Hematopoietic multipotent progenitor cell treated with erythropoietin and hydrocortisone succinate and interleukin-3 and kit ligand, for 17 days (in vitro differentiated cells): ENCODE measurements at regions not wholly inside any gene's neighbourhood (a gene's known extent, or its start where the extent isn't known, plus 50 kb on each side); places are given as distances from the start of the nearest gene placed in this dataset.

Experiments used
- DNase-seq: peaks from one replicate; pipeline ENCODE4 v3.0.0-alpha.2; 2015; ENCODE audit warnings: low spot score

DNA sequence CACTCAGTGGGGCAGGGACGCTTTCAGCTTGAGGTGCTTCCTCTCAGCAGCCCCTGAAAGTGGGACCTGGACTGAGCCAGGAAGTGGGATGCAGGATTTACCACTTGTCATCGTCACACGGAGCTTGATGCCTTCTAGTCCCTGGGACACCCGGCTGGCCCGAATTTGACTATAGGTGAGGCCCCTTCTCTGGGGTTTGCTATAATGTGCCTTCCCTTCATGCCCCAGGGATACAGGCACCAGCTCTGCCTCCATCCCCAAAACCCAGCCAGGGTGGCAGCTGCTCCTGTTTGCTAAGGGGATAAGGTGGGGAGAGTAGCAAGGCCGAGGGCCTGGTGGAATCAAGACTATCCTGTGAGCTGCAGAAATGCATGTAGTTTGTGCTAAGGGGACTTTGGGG lies 235.0 kb downstream of the GLRX3 start:
- no peak for DNase-seq

DNA sequence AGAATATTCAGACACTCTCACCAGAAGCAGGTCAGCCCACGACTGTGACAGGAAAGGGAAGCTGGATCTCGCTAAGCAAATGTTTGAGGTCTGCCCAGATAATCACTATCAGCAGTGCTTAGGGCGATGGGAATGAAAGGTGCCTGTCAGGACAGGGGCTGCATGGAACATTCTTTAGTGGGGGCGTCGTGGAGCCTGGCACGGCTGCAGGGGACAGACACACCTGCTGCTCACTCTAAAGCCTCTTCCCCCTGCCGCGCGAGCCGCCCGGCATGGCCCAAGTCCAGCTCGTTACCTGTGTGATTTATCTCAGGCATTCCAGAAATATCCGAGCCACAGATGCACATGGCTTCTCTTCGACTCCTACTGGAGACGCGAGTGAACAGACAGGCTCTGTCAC lies 235.5 kb downstream of the GLRX3 start:
- no peak for DNase-seq

DNA sequence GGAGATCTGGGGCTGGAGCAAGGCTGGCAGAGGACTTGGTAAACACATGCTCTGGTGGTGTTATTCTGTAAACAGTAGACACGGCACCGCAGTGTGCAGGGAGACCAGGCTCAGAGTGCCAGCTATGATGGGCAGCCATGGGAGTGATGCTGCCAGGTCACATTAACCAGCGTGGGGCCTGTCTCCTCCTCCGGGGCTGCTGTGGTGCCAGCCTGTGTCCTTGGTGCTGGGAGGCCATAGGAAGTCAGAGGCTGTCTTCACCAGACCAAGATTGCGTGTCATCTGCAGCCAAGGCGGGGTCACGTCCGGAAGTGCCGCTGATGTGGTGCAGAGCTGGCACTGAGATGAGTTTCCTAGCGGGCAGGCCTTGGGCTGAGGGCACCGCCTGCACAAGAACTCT lies 236.0 kb downstream of the GLRX3 start:
- DNase-seq, result no peak

DNA sequence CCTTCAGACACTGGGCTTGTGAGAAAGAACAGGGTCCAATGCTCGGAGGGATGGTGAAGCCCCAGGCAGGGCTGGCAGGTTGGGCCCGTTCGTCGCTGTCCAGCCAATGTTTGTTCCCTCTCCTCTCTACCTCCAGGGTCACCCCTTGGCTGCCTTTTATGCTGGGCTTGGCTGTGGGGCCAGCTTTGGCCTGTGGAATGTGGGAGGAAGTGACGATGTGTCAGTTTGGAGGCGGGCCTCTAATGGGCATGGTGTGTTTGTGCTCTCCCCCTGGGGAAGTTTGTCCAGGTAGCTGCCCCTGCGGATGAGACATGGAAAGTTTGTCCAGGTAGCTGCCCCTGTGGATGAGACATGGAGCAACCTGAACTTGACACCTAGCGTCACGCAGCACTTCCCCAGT lies 236.7 kb downstream of the GLRX3 start:
- DNase-seq, result no peak

GRCh38 chr10:130377986-130378540 lies 241.9 kb downstream of the GLRX3 start:
- no peak for DNase-seq

GRCh38 chr10:130378556-130379400 lies 242.6 kb downstream of the GLRX3 start:
- no peak for DNase-seq

- DNase-seq, result no peak
Measured at GRCh38 chr10:130380056-130380455, 243.9 kb downstream of the GLRX3 start.

- no peak for DNase-seq
Measured at GRCh38 chr10:130382031-130382430, 245.8 kb downstream of the GLRX3 start.

GRCh38 chr10:130387936-130388580 lies 251.9 kb downstream of the GLRX3 start:
- no peak for DNase-seq

GRCh38 chr10:130388746-130389145 lies 252.6 kb downstream of the GLRX3 start:
- no peak for DNase-seq

DNA sequence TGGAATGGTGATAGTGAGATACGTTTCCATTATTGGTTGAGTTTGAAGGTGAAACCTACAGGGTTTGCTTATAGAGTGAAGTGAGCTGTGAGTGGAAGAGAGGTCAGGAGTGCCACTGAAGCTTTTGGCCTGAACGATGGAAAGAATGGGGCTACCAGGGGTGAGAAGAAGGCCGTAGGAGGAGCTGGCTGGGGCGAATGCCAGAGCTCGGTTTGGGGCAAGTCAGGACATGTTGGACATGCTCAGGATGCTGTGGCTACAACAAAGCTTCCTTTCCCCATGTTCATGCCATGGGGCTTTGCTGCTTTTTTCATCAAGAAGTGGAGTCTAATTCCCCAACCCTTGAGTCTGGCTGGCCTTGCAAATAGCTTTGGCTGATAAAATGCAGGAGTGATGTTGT lies 253.7 kb downstream of the GLRX3 start:
- no peak for DNase-seq

- no peak for DNase-seq
Measured at GRCh38 chr10:130392031-130392430, 255.8 kb downstream of the GLRX3 start.

GRCh38 chr10:130393342-130393741 lies 257.2 kb downstream of the GLRX3 start:
- no peak for DNase-seq

- no peak for DNase-seq
Measured at GRCh38 chr10:130394832-130395231, 258.6 kb downstream of the GLRX3 start.

GRCh38 chr10:130395248-130395936 lies 259.2 kb downstream of the GLRX3 start:
- no peak for DNase-seq

- DNase-seq, result no peak
Measured at GRCh38 chr10:130396044-130396443, 259.9 kb downstream of the GLRX3 start.

DNA sequence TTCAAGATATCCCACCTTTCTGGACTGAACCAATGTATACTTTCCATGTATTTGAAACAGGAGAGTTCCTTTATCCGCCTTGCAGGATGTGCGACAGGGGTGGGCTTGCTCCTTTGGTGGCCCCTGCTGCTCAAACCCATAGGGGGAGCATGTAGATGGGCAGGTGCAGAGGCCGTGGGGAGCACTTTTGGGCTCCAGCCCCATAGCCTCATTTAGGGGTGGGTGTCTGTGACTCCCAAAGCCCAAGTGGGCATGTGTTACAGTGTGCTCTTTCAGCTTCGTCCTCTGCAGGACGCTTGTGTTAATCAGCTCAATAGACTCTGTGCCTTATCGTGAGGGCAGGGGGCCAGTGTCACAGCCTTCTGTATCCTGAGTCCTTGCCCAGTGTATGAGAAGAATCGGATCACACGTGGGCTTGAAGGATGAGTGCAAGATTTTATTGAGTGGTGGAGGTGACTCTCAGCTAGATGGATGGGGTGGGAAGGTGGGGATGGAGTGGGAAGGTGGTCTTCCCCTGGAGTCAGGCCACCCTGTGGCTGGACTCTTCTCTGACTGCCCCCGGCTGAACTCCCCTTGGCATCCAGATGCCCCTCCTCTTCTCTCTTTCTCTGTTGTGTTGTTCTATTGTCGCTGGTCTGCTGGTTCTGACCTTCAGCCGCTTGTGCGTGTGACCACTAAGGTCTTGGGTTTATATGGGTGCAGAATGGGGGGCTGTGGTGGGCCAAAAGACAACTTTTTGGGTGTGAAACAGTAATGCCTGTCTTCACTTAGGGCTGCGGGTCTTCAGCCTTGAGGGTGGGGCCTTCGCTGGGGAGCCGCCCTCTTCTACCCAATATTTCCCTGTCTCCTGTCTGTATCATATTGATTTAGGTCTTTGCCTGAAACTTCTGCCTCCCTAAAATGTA lies 262.2 kb downstream of the GLRX3 start:
- no peak for DNase-seq

DNA sequence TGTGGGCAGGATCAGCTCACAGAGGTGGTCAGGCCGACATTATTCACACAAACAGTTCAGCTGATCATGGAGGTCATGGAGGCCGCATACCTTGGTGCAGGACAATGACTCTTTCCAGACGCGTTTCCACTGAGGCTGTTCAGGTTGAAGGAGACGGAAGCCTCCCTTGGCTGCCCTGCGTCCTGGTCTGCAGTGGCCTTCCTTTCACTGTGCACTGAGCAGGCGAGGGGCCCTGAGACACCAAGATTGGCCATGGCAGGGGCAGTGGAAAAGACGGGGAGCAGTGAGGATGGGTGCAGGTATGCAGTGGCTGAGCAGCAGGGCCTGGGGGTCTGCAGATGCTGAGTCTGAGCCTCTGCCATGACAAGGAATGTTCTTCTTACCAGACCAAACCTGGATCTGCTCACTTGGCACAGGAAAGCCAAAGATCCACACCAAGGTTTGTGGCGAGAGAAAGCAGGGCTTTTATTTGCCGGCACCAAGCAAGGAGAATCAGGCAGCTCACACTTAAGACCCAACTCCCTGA lies 263.3 kb downstream of the GLRX3 start:
- no peak for DNase-seq

GRCh38 chr10:130400890-130401289 lies 264.7 kb downstream of the GLRX3 start:
- no peak for DNase-seq

DNA sequence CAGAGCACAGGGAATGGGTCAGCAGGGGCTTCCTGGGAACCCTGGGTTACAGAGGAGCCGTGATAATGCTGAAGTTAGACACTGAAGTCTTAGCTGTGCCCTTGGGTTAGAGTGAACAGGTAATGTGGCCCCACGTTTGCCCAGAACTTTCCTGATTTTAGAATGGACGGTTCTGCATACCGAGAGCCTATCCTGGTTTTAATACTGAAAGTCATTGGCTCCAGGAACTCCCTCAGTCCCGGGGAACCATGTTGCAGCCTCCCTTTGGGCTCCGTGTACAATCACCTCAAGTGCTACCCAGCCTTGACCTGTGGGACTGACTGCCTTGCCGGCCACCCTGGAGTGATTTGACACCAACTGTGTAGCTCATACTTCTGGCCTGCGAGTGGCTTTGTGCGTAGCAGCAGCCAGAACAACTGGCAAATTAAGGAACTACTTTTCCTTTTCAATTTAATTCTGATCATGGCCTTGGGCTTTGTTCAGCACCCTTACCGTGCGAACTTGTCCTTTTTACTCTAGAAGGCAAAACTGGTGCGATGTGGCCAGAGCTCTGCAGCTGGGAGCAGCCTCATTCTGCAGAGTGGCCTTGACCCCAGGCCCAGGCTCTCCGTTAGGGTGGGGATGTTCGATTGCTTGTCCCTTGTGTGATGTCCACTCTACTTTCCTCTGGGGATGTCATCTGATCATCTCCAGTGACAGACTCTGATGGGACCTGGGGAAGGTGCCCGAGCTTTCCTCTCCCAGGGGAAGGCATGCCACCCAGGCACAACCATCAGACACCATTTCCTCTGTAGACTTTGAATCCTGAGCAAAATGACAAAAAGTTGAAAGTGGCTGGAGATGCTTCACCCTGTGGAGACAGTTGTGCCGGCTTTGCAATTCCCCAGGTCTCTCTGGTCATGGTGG lies 265.9 kb downstream of the GLRX3 start:
- no peak for DNase-seq
